ENCODE measurements at regions not wholly inside any gene's neighbourhood (a gene's known extent, or its start where the extent isn't known, plus 50 kb on each side); places are given as distances from the start of the nearest gene placed in this dataset.

- no peak overlapping the region for H3K27ac ChIP-seq (ENCODE audit: low read depth, low read length)
- H3K4me1 ChIP-seq (ENCODE audit: insufficient read depth, low read length) = no peaks in the 10 kb centered on the region
- H2AFZ ChIP-seq (ENCODE audit: low read depth, low read length) = no peak overlapping the region
- no peaks in the 10 kb centered on the region for H4K20me1 ChIP-seq (ENCODE audit: insufficient read depth, low read length)
- Mint-ChIP-seq H3K4me1 (ENCODE audit: low read depth, unreplicated experiment) (no peaks in the 10 kb centered on the region), H3K27ac (ENCODE audit: unreplicated experiment) (no peak overlapping the region), H3K9me3 (ENCODE audit: unreplicated experiment) (peaks cover 9% of the 10 kb centered on the region), H3K36me3 (ENCODE audit: low read depth, unreplicated experiment) (no peaks in the 10 kb centered on the region), H3K4me3 (ENCODE audit: unreplicated experiment) (no peak overlapping the region), H3K27me3 (ENCODE audit: low read depth, unreplicated experiment) (peaks cover 37% of the 10 kb centered on the region)
- no peak overlapping the region for H3K9ac ChIP-seq (ENCODE audit: low read length)
- no peaks in the 10 kb centered on the region for H3K36me3 ChIP-seq (ENCODE audit: insufficient read depth, low read length)
- DNase-seq (ENCODE audit: low read depth) (no peak), FAIRE-seq (no peak)
- no peaks in the 10 kb centered on the region for H3K27me3 ChIP-seq (ENCODE audit: insufficient read depth, low read length)
- H3K4me3 ChIP-seq (ENCODE audit: insufficient read depth, low read depth, low read length) = no peak overlapping the region
- TF ChIP-seq EZH2 (IDR thresholded peaks at IDR 0.05; ENCODE audit: insufficient read depth, low read length) (no peak), CTCF (IDR thresholded peaks at IDR 0.05; ENCODE audit: insufficient read depth, low read depth, low read length) (no peak)
- no peaks in the 10 kb centered on the region for H3K79me2 ChIP-seq (ENCODE audit: insufficient read depth, low read length)
- no peak overlapping the region for H3K4me2 ChIP-seq (ENCODE audit: low read length)
- no peaks in the 10 kb centered on the region for H3K9me3 ChIP-seq (ENCODE audit: insufficient read depth, low read depth, low read length)
Measured at GRCh38 chr1:30413606-30414005, 309.8 kb downstream of the MATN1 start.

GRCh38 chr1:30413111-30413440 lies 310.3 kb downstream of the MATN1 start:
- Histone ChIP-seq H3K9ac (ENCODE audit: low read length) (no peak overlapping the region), H3K79me2 (ENCODE audit: insufficient read depth, low read length) (no peaks in the 10 kb centered on the region), H3K9me3 (ENCODE audit: insufficient read depth, low read depth, low read length) (no peaks in the 10 kb centered on the region), H3K4me1 (ENCODE audit: insufficient read depth, low read length) (peaks cover 3% of the 10 kb centered on the region), H3K4me3 (ENCODE audit: insufficient read depth, low read depth, low read length) (no peak overlapping the region), H3K27me3 (ENCODE audit: insufficient read depth, low read length) (no peaks in the 10 kb centered on the region), H2AFZ (ENCODE audit: low read depth, low read length) (no peak overlapping the region), H3K36me3 (ENCODE audit: insufficient read depth, low read length) (no peaks in the 10 kb centered on the region), H3K27ac (ENCODE audit: low read depth, low read length) (no peak overlapping the region), H3K4me2 (ENCODE audit: low read length) (no peak overlapping the region), H4K20me1 (ENCODE audit: insufficient read depth, low read length) (no peaks in the 10 kb centered on the region)
- Mint-ChIP-seq H3K36me3 (ENCODE audit: low read depth, unreplicated experiment) (no peaks in the 10 kb centered on the region), H3K4me1 (ENCODE audit: low read depth, unreplicated experiment) (no peaks in the 10 kb centered on the region), H3K4me3 (ENCODE audit: unreplicated experiment) (no peak overlapping the region), H3K27ac (ENCODE audit: unreplicated experiment) (peak overlapping the region; percentile 14), H3K9me3 (ENCODE audit: unreplicated experiment) (peaks cover 9% of the 10 kb centered on the region), H3K27me3 (ENCODE audit: low read depth, unreplicated experiment) (peaks cover 33% of the 10 kb centered on the region)
- no peak for DNase-seq (ENCODE audit: low read depth)
- FAIRE-seq = no peak
- TF ChIP-seq EZH2 (IDR thresholded peaks at IDR 0.05; ENCODE audit: insufficient read depth, low read length) (no peak), CTCF (IDR thresholded peaks at IDR 0.05; ENCODE audit: insufficient read depth, low read depth, low read length) (no peak)

GRCh38 chr1:30412241-30413110 lies 310.9 kb downstream of the MATN1 start:
- H3K36me3 ChIP-seq (ENCODE audit: insufficient read depth, low read length) = no peaks in the 10 kb centered on the region
- Mint-ChIP-seq H3K27me3 (ENCODE audit: low read depth, unreplicated experiment) (peaks cover 29% of the 10 kb centered on the region), H3K4me1 (ENCODE audit: low read depth, unreplicated experiment) (peaks cover 3% of the 10 kb centered on the region), H3K9me3 (ENCODE audit: unreplicated experiment) (peaks cover 9% of the 10 kb centered on the region), H3K27ac (ENCODE audit: unreplicated experiment) (peak overlapping the region; percentile 14), H3K4me3 (ENCODE audit: unreplicated experiment) (no peak overlapping the region), H3K36me3 (ENCODE audit: low read depth, unreplicated experiment) (no peaks in the 10 kb centered on the region)
- no peak overlapping the region for H3K27ac ChIP-seq (ENCODE audit: low read depth, low read length)
- no peak overlapping the region for H2AFZ ChIP-seq (ENCODE audit: low read depth, low read length)
- no peak overlapping the region for H3K4me2 ChIP-seq (ENCODE audit: low read length)
- no peak overlapping the region for H3K4me3 ChIP-seq (ENCODE audit: insufficient read depth, low read depth, low read length)
- no peaks in the 10 kb centered on the region for H4K20me1 ChIP-seq (ENCODE audit: insufficient read depth, low read length)
- H3K9ac ChIP-seq (ENCODE audit: low read length) = no peak overlapping the region
- H3K4me1 ChIP-seq (ENCODE audit: insufficient read depth, low read length) = peaks cover 9% of the 10 kb centered on the region
- no peaks in the 10 kb centered on the region for H3K79me2 ChIP-seq (ENCODE audit: insufficient read depth, low read length)
- DNase-seq (ENCODE audit: low read depth) = peak; percentile 22
- no peak for FAIRE-seq
- H3K27me3 ChIP-seq (ENCODE audit: insufficient read depth, low read length) = no peaks in the 10 kb centered on the region
- TF ChIP-seq EZH2 (IDR thresholded peaks at IDR 0.05; ENCODE audit: insufficient read depth, low read length) (no peak), CTCF (IDR thresholded peaks at IDR 0.05; ENCODE audit: insufficient read depth, low read depth, low read length) (no peak)
- no peaks in the 10 kb centered on the region for H3K9me3 ChIP-seq (ENCODE audit: insufficient read depth, low read depth, low read length)
